ENCODE measurements at regions not wholly inside any gene's neighbourhood (a gene's known extent, or its start where the extent isn't known, plus 50 kb on each side); places are given as distances from the start of the nearest gene placed in this dataset.

DNA sequence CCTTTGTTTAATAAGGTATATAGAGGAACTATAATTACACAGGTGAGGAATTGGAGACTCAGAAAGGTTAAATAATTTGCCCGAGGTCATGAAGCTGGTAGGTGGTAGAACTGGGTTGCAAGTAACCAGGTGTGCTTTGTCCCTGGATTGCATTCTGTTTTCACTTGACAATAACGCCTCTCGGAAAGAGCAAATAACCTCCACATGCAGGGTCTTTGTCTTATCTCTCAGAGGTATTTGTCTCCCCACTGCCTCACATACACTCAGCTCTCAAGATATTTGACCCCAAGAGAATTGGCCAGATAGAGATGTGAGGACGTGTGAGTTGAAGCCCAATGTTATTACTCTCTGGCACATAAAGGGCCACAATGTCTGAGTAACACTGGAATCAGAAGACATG lies 320.9 kb upstream of the ONECUT1 start:
- TF ChIP-seq, protein P1, sequence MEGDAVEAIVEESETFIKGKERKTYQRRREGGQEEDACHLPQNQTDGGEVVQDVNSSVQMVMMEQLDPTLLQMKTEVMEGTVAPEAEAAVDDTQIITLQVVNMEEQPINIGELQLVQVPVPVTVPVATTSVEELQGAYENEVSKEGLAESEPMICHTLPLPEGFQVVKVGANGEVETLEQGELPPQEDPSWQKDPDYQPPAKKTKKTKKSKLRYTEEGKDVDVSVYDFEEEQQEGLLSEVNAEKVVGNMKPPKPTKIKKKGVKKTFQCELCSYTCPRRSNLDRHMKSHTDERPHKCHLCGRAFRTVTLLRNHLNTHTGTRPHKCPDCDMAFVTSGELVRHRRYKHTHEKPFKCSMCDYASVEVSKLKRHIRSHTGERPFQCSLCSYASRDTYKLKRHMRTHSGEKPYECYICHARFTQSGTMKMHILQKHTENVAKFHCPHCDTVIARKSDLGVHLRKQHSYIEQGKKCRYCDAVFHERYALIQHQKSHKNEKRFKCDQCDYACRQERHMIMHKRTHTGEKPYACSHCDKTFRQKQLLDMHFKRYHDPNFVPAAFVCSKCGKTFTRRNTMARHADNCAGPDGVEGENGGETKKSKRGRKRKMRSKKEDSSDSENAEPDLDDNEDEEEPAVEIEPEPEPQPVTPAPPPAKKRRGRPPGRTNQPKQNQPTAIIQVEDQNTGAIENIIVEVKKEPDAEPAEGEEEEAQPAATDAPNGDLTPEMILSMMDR (IDR thresholded peaks at IDR 0.05) = no peak
- no peak for TF ChIP-seq EZH2 (IDR thresholded peaks at IDR 0.05; ENCODE audit: borderline replicate concordance, insufficient read depth, low read depth, low read length, poor library complexity, severe bottlenecking)

Data from B cell (primary cell).